ENCODE measurements at regions not wholly inside any gene's neighbourhood (a gene's known extent, or its start where the extent isn't known, plus 50 kb on each side); places are given as distances from the start of the nearest gene placed in this dataset.

DNA sequence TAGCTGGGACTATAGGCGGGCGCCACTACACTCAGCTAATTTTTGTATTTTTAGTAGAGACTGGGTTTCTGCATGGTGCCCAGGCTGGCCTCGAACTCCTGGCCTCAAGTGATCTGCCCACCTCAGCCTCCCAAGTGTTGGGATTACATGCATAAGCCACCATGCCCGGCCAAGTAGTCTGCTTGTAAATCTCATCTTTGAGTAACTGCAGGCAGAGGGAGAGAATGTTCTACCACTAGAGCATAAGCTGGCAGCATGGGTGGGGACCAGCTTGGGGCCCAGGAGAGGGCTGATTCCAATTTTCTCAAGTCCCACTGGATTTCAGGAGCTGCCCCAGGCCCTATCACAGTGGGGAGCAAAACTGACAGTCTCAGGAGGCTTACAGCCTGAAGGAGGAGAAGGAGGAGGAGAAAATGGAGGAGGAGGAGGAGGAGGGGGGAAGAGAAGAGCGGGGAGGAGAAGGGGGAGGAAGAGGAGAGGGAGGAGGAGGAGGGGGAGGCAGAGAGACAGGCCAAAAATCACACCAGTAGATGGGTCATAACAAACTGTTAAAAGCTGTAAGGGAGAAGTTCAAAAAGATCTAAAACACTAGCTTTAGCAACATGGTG is 229.1 kb upstream of the IGF1R start:
- H3K9me3 ChIP-seq (ENCODE audit: low read depth, low read length), result no peaks in the 10 kb centered on the region
- peaks cover 19% of the 10 kb centered on the region for H3K27me3 ChIP-seq (ENCODE audit: insufficient read depth, low read length)
- no peak overlapping the region for H3K27ac ChIP-seq (ENCODE audit: low read depth, low read length)
- DNase-seq (ENCODE audit: insufficient read length, low spot score, missing footprints), result no peak
- H2AFZ ChIP-seq (ENCODE audit: low read length), result no peak overlapping the region
- TF ChIP-seq, protein P1, sequence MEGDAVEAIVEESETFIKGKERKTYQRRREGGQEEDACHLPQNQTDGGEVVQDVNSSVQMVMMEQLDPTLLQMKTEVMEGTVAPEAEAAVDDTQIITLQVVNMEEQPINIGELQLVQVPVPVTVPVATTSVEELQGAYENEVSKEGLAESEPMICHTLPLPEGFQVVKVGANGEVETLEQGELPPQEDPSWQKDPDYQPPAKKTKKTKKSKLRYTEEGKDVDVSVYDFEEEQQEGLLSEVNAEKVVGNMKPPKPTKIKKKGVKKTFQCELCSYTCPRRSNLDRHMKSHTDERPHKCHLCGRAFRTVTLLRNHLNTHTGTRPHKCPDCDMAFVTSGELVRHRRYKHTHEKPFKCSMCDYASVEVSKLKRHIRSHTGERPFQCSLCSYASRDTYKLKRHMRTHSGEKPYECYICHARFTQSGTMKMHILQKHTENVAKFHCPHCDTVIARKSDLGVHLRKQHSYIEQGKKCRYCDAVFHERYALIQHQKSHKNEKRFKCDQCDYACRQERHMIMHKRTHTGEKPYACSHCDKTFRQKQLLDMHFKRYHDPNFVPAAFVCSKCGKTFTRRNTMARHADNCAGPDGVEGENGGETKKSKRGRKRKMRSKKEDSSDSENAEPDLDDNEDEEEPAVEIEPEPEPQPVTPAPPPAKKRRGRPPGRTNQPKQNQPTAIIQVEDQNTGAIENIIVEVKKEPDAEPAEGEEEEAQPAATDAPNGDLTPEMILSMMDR (IDR thresholded peaks at IDR 0.05; ENCODE audit: extremely low read depth, low read depth, low read length), result no peak
- no peak overlapping the region for H3K4me2 ChIP-seq (ENCODE audit: insufficient read depth, low read length)
- H3K36me3 ChIP-seq (ENCODE audit: insufficient read depth, low read length), result no peaks in the 10 kb centered on the region
- no peaks in the 10 kb centered on the region for H3K79me2 ChIP-seq (ENCODE audit: insufficient read depth, low read length)
- peaks cover 2% of the 10 kb centered on the region for H3K4me1 ChIP-seq (ENCODE audit: insufficient read depth, low read length)
- H4K20me1 ChIP-seq (ENCODE audit: insufficient read depth, low read length), result no peaks in the 10 kb centered on the region
- H3K4me3 ChIP-seq (ENCODE audit: insufficient read depth, low read length), result no peak overlapping the region

DNA sequence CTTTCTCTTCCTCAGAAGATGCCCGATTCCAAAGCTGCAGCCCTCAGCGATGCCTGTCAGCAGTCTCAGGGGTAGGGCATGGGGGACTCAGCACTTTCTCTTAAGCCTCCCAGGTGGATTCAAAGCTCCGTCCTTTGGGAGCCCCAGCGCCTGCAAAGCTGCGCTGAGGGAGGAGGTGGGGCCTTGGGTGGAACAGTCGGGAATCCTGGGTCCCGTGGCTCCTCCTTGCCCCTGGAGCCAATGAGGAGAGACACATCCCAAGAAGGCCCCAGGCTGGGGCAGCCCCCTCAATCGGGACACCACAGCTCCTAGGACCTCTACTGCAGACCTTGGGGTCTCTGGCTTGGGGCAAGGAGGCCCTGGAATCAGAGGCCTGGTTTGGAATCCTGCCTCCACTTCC is 227.5 kb upstream of the IGF1R start:
- H3K27ac ChIP-seq (ENCODE audit: low read depth, low read length), result no peak overlapping the region
- H4K20me1 ChIP-seq (ENCODE audit: insufficient read depth, low read length), result no peaks in the 10 kb centered on the region
- H3K9me3 ChIP-seq (ENCODE audit: low read depth, low read length), result no peaks in the 10 kb centered on the region
- H3K36me3 ChIP-seq (ENCODE audit: insufficient read depth, low read length), result no peaks in the 10 kb centered on the region
- peaks cover 19% of the 10 kb centered on the region for H3K27me3 ChIP-seq (ENCODE audit: insufficient read depth, low read length)
- H3K4me3 ChIP-seq (ENCODE audit: insufficient read depth, low read length), result no peak overlapping the region
- TF ChIP-seq, protein P1 (IDR thresholded peaks at IDR 0.05; ENCODE audit: extremely low read depth, low read depth, low read length), result no peak
- no peak overlapping the region for H2AFZ ChIP-seq (ENCODE audit: low read length)
- peaks cover 2% of the 10 kb centered on the region for H3K4me1 ChIP-seq (ENCODE audit: insufficient read depth, low read length)
- DNase-seq (ENCODE audit: insufficient read length, low spot score, missing footprints), result peak; percentile 37
- H3K79me2 ChIP-seq (ENCODE audit: insufficient read depth, low read length), result no peaks in the 10 kb centered on the region
- H3K4me2 ChIP-seq (ENCODE audit: insufficient read depth, low read length), result no peak overlapping the region

DNA sequence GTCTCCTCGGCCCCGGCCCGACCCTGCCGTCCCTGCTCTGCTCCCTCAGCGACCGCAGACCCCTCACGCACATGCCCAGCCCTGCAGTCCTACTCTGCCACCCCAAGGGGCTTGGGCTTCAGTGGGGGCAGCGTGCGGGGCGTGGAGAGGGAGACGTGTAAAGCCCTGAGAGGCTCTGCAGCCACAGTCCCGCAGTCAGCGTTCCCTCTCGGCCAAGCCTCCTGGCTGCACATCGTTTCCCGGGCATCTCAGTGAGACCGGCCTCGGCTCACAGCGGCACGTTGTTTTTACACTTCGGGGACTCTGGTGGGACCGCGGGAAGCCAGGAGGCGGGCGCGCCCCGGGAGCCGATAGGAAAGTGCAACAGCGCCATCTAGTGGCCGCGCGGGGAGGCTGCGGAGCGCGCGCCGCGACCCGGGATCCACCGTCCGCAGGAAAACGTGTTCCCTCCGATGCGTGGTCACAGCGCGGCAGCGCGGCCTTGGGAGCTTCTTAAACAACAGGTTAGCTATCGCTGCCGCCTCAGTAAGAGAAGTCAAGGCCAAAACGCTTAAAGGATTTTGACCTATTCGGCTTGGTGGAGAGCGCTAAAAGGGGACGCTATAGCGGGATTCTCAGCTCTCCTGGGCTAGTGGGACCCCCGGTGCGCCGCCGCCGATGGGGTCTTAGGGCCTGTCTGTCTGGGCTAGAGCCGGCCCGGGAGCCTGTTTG is 226.8 kb upstream of the IGF1R start:
- DNase-seq (ENCODE audit: insufficient read length, low spot score, missing footprints), result peak; percentile 97
- H3K9me3 ChIP-seq (ENCODE audit: low read depth, low read length), result no peaks in the 10 kb centered on the region
- no peaks in the 10 kb centered on the region for H3K79me2 ChIP-seq (ENCODE audit: insufficient read depth, low read length)
- TF ChIP-seq, protein P1 (IDR thresholded peaks at IDR 0.05; ENCODE audit: extremely low read depth, low read depth, low read length), result peak; percentile 79
- peak overlapping the region; percentile 53 for H3K4me2 ChIP-seq (ENCODE audit: insufficient read depth, low read length)
- no peak overlapping the region for H3K27ac ChIP-seq (ENCODE audit: low read depth, low read length)
- no peaks in the 10 kb centered on the region for H3K36me3 ChIP-seq (ENCODE audit: insufficient read depth, low read length)
- H3K4me3 ChIP-seq (ENCODE audit: insufficient read depth, low read length), result peak overlapping the region; percentile 30
- peaks cover 2% of the 10 kb centered on the region for H3K4me1 ChIP-seq (ENCODE audit: insufficient read depth, low read length)
- peak overlapping the region; percentile 65 for H2AFZ ChIP-seq (ENCODE audit: low read length)
- no peaks in the 10 kb centered on the region for H4K20me1 ChIP-seq (ENCODE audit: insufficient read depth, low read length)
- peaks cover 19% of the 10 kb centered on the region for H3K27me3 ChIP-seq (ENCODE audit: insufficient read depth, low read length)

DNA sequence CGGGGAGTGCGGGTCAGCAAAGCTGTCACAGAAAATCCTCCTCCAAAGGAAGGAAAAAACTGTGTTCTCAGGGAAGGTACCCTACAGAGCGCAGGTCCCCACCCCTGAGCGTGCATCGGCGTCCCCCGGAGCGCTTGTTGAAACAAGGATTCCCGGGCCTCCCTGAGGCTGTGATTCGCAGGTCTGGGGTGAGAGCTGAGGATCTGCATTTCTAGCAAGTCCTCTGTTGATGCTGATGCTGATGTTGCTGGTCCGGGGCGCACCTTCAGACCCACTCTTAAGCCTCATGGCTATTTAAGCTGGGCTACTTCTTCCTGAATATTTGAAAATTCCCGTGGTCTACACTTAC is 226.2 kb upstream of the IGF1R start:
- peaks cover 19% of the 10 kb centered on the region for H3K27me3 ChIP-seq (ENCODE audit: insufficient read depth, low read length)
- TF ChIP-seq, protein P1 (IDR thresholded peaks at IDR 0.05; ENCODE audit: extremely low read depth, low read depth, low read length), result no peak
- no peak overlapping the region for H3K4me2 ChIP-seq (ENCODE audit: insufficient read depth, low read length)
- no peaks in the 10 kb centered on the region for H3K36me3 ChIP-seq (ENCODE audit: insufficient read depth, low read length)
- DNase-seq (ENCODE audit: insufficient read length, low spot score, missing footprints), result peak; percentile 62
- H3K27ac ChIP-seq (ENCODE audit: low read depth, low read length), result no peak overlapping the region
- no peaks in the 10 kb centered on the region for H4K20me1 ChIP-seq (ENCODE audit: insufficient read depth, low read length)
- no peaks in the 10 kb centered on the region for H3K9me3 ChIP-seq (ENCODE audit: low read depth, low read length)
- H3K4me3 ChIP-seq (ENCODE audit: insufficient read depth, low read length), result no peak overlapping the region
- H3K79me2 ChIP-seq (ENCODE audit: insufficient read depth, low read length), result no peaks in the 10 kb centered on the region
- peaks cover 2% of the 10 kb centered on the region for H3K4me1 ChIP-seq (ENCODE audit: insufficient read depth, low read length)
- no peak overlapping the region for H2AFZ ChIP-seq (ENCODE audit: low read length)

Data from osteoblast (primary cell).